ENCODE measurements at regions not wholly inside any gene's neighbourhood (a gene's known extent, or its start where the extent isn't known, plus 50 kb on each side); places are given as distances from the start of the nearest gene placed in this dataset.

DNA sequence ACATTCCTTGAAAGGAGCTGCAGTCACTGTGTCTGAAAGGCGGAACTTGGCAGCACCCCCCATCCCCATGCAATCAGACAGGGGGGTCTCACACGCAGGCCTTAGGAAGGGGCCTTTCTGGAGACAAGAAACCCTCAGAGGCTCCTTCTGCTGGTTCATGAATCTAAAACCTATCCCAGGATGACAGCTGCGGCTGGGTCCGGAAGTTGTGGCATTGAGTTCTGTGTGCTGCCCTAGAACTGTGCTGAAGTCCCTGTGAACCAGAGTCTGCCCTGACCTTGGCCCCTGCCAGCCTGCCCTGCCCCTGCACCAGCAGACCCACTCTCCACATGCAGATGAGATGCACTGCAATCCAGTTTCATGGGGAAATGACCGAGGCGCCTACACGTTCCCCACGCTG is 268.0 kb downstream of the CTTN start:
- H3K9ac ChIP-seq (ENCODE audit: low read length), result no peak overlapping the region
- H2AFZ ChIP-seq (ENCODE audit: low read length), result no peak overlapping the region
- H3K9me2 ChIP-seq (replicated peaks; ENCODE audit: insufficient read depth, low read length), result no peaks in the 10 kb centered on the region
- no peaks in the 10 kb centered on the region for H4K20me1 ChIP-seq (ENCODE audit: insufficient read depth, low read depth, low read length)
- H3K27ac ChIP-seq (ENCODE audit: low read length), result no peak overlapping the region
- no peaks in the 10 kb centered on the region for H3K36me3 ChIP-seq (ENCODE audit: insufficient read depth, low read length)
- H3K4me1 ChIP-seq (ENCODE audit: low read length), result no peaks in the 10 kb centered on the region; the same call in 1 of the 2 replicates
- no peak for DNase-seq
- H3K79me2 ChIP-seq (ENCODE audit: low read length), result no peaks in the 10 kb centered on the region
- H3K9me3 ChIP-seq (ENCODE audit: low read length), result no peaks in the 10 kb centered on the region
- H3K4me2 ChIP-seq (ENCODE audit: low read depth, low read length, poor library complexity, severe bottlenecking), result no peak overlapping the region
- no peaks in the 10 kb centered on the region for H3K27me3 ChIP-seq (ENCODE audit: low read length)
- no peak overlapping the region for H3K4me3 ChIP-seq (ENCODE audit: low read length)

DNA sequence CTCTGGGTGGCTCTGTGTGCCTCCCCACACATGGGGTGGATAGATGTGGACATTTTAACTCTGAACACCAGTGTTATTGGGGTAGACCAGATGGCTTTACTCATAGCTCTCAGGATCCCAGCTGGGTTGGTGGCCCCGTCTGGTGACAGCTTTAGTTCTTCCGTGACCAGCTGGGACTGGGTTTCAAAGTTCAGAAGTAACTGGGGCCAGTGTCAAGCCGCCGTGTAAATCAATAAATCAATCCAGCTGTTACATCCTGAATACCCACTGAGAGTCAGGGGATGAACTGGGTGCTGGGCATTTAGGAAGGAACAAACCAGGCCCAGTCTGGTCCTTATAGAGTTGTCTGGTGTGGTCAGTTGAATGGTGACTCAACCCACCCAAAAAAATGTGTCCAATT is 269.4 kb downstream of the CTTN start:
- no peak overlapping the region for H3K4me3 ChIP-seq (ENCODE audit: low read length)
- H3K27me3 ChIP-seq (ENCODE audit: low read length), result no peaks in the 10 kb centered on the region
- no peaks in the 10 kb centered on the region; the same call in 1 of the 2 replicates for H3K4me1 ChIP-seq (ENCODE audit: low read length)
- H2AFZ ChIP-seq (ENCODE audit: low read length), result no peak overlapping the region
- no peaks in the 10 kb centered on the region for H3K9me2 ChIP-seq (replicated peaks; ENCODE audit: insufficient read depth, low read length)
- H3K36me3 ChIP-seq (ENCODE audit: insufficient read depth, low read length), result no peaks in the 10 kb centered on the region
- no peak overlapping the region for H3K9ac ChIP-seq (ENCODE audit: low read length)
- H3K27ac ChIP-seq (ENCODE audit: low read length), result no peak overlapping the region
- no peaks in the 10 kb centered on the region for H3K9me3 ChIP-seq (ENCODE audit: low read length)
- DNase-seq, result no peak
- no peaks in the 10 kb centered on the region for H3K79me2 ChIP-seq (ENCODE audit: low read length)
- H3K4me2 ChIP-seq (ENCODE audit: low read depth, low read length, poor library complexity, severe bottlenecking), result no peak overlapping the region
- no peaks in the 10 kb centered on the region for H4K20me1 ChIP-seq (ENCODE audit: insufficient read depth, low read depth, low read length)

DNA sequence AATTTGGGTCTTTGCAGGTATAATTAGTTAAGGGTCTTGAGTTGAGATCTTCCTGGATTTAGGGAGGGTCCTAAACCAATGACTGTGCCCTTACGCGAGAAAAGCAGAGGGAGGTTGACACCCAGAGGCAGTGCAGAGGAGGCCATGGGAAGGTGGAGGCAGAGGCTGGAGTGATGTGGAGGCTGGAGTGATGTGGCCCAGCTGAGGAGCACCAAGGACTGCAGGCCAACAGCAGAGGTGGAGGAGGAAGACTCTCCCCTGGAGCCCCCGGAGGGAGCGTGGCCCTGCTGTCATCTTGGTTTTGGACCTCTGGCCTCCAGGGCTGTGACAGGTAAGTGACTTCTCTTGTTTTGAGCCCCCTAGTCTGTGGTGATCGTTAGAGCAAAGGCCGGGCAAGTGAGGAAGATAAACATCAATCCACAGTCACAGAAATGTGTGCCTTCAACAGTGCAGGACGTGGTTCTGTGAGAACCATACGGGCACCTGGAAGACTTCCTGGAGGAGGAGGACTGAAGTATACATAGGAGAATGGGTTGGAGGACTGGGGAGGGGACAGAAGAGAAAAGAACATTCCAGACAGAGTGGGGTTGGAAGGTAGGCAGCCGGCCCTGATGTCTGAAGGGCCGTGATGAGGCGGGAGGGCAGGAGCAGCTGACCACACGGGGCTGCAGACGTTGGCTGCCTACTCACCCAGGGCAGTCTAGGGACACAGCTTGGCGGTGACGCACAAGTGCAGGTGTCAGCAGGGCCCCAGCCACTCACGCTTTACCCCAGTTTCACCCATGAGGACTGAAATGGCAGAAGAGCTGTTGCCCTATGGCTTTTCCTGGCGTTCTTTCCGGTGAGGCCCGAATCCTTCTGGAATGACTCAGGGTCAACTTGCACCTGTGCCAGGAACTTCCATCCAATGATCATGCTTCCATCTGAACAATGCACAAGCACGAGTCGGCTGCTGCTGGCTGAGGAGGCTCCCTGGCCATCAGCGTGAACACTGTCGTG is 270.2 kb downstream of the CTTN start:
- Histone ChIP-seq H3K79me2 (ENCODE audit: low read length) (no peaks in the 10 kb centered on the region), H3K9me3 (ENCODE audit: low read length) (no peaks in the 10 kb centered on the region), H3K9me2 (replicated peaks; ENCODE audit: insufficient read depth, low read length) (no peaks in the 10 kb centered on the region), H3K27me3 (ENCODE audit: low read length) (no peaks in the 10 kb centered on the region), H3K36me3 (ENCODE audit: insufficient read depth, low read length) (no peaks in the 10 kb centered on the region), H3K4me3 (ENCODE audit: low read length) (no peak overlapping the region), H2AFZ (ENCODE audit: low read length) (no peak overlapping the region), H3K4me1 (ENCODE audit: low read length) (no peaks in the 10 kb centered on the region), H4K20me1 (ENCODE audit: insufficient read depth, low read depth, low read length) (no peaks in the 10 kb centered on the region), H3K4me2 (ENCODE audit: low read depth, low read length, poor library complexity, severe bottlenecking) (no peak overlapping the region), H3K27ac (ENCODE audit: low read length) (no peak overlapping the region), H3K9ac (ENCODE audit: low read length) (no peak overlapping the region)
- no peak for DNase-seq

DNA sequence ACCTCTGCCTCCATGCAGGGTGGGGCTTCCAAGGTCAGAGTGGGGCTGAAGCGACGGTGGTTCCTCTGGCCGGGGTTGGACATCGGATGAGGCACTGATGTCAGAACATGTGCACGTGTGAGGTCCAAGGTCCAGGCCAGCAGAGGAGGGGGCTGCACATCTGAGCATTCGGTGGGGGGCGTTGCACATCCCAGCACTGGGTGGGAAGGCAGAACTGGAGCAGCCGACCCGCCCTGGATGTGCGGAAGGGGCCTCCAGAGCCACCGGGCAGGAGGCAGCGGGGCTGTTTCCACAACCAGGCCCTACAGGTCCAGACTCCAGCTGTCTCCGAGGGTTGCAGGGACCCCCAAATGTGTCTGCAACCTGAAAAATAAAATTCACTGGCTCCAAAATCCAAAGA is 271.0 kb downstream of the CTTN start:
- Histone ChIP-seq H3K36me3 (ENCODE audit: insufficient read depth, low read length) (no peaks in the 10 kb centered on the region), H3K79me2 (ENCODE audit: low read length) (no peaks in the 10 kb centered on the region), H3K9me2 (replicated peaks; ENCODE audit: insufficient read depth, low read length) (no peaks in the 10 kb centered on the region), H3K9me3 (ENCODE audit: low read length) (no peaks in the 10 kb centered on the region), H3K4me2 (ENCODE audit: low read depth, low read length, poor library complexity, severe bottlenecking) (no peak overlapping the region), H3K27me3 (ENCODE audit: low read length) (no peaks in the 10 kb centered on the region), H3K27ac (ENCODE audit: low read length) (no peak overlapping the region), H2AFZ (ENCODE audit: low read length) (no peak overlapping the region), H4K20me1 (ENCODE audit: insufficient read depth, low read depth, low read length) (no peaks in the 10 kb centered on the region), H3K4me1 (ENCODE audit: low read length) (no peaks in the 10 kb centered on the region), H3K4me3 (ENCODE audit: low read length) (no peak overlapping the region), H3K9ac (ENCODE audit: low read length) (no peak overlapping the region)
- no peak for DNase-seq

DNA sequence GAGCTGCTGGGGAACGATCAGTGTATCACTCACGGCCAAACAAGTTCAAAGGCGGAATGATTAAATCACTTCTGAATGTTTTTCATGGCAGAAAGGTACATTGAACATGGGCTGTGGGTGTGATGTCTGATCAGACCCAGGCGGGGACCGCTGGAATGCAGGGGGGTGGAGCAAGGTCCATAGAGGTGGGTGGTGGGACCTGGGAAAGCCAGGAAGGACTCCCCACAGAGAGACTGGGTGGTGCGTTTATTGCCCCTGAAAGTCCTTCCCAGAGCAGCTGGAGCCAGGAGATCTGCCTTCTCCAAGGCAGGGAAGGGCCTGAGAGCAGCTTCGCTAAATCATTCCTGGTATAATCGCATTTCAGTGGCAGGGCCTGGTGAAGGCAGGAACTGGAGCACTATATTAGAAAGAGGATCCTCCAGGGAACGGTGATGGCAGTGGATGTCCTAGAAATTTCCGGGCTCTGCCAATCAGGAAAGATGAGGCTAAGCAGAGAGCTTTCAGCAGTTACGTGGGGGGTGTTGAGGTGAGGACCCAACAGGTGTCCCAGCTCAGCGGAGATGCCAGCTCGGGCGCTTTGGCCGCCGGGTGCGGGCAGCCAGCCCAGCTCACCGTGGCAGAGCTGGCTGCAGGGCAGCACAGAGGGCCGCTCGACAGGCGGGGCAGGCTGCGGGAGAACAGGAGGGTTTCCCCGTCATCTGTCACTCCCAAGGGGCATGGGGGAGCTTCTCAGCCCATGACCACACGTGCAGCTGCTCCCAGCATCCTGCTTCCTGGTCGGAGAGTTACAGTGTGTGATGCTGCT is 271.7 kb downstream of the CTTN start:
- Histone ChIP-seq H3K79me2 (ENCODE audit: low read length) (no peaks in the 10 kb centered on the region), H3K4me1 (ENCODE audit: low read length) (no peaks in the 10 kb centered on the region), H2AFZ (ENCODE audit: low read length) (no peak overlapping the region), H3K4me3 (ENCODE audit: low read length) (no peak overlapping the region), H3K27ac (ENCODE audit: low read length) (no peak overlapping the region), H3K36me3 (ENCODE audit: insufficient read depth, low read length) (no peaks in the 10 kb centered on the region), H3K4me2 (ENCODE audit: low read depth, low read length, poor library complexity, severe bottlenecking) (no peak overlapping the region), H4K20me1 (ENCODE audit: insufficient read depth, low read depth, low read length) (no peaks in the 10 kb centered on the region), H3K9ac (ENCODE audit: low read length) (no peak overlapping the region), H3K9me2 (replicated peaks; ENCODE audit: insufficient read depth, low read length) (no peaks in the 10 kb centered on the region), H3K9me3 (ENCODE audit: low read length) (no peaks in the 10 kb centered on the region), H3K27me3 (ENCODE audit: low read length) (no peaks in the 10 kb centered on the region)
- DNase-seq, result no peak

DNA sequence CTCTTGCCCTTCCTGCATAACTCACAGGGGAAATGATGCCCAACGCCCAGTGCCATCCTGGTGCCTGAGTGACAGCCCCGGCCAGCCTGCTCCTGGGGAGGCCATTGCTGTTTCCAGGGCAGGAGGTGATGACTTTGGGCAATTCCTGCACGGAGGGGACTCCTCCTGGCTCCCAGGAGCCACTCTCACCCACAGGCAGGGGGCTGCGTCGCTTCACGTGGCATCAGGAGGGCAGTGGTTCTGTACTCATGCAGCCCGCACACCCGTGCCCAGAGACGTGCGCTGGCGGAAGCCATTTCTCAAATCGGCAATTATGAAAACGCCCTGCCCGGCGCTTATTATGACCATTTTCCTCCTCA is 272.3 kb downstream of the CTTN start:
- H3K27me3 ChIP-seq (ENCODE audit: low read length), result no peaks in the 10 kb centered on the region
- no peaks in the 10 kb centered on the region for H3K4me1 ChIP-seq (ENCODE audit: low read length)
- no peak overlapping the region for H3K27ac ChIP-seq (ENCODE audit: low read length)
- DNase-seq, result no peak
- no peaks in the 10 kb centered on the region for H4K20me1 ChIP-seq (ENCODE audit: insufficient read depth, low read depth, low read length)
- H3K9me2 ChIP-seq (replicated peaks; ENCODE audit: insufficient read depth, low read length), result no peaks in the 10 kb centered on the region
- no peak overlapping the region for H2AFZ ChIP-seq (ENCODE audit: low read length)
- no peak overlapping the region for H3K4me3 ChIP-seq (ENCODE audit: low read length)
- H3K79me2 ChIP-seq (ENCODE audit: low read length), result no peaks in the 10 kb centered on the region
- no peaks in the 10 kb centered on the region for H3K9me3 ChIP-seq (ENCODE audit: low read length)
- no peaks in the 10 kb centered on the region for H3K36me3 ChIP-seq (ENCODE audit: insufficient read depth, low read length)
- no peak overlapping the region for H3K4me2 ChIP-seq (ENCODE audit: low read depth, low read length, poor library complexity, severe bottlenecking)
- H3K9ac ChIP-seq (ENCODE audit: low read length), result no peak overlapping the region

DNA sequence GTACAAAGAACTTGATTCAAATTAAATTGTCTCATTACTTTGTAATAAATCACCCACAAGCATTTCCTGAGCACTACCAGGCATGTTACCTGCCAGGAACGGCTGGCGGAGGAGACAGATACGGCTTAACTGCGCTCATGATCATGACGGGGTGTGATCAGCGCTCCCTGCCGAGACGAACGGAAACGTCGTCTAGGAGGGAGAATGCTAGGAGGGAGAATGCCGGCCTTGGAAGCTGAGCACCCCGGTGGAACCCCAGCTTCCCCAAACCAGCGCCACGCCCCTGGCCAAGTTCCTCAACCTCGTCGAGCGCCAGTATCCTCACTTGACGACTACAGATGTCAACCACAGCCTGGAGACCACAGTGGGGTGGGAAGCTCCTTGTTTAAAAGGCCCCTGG is 272.8 kb downstream of the CTTN start:
- no peak for DNase-seq
- Histone ChIP-seq H4K20me1 (ENCODE audit: insufficient read depth, low read depth, low read length) (no peaks in the 10 kb centered on the region), H3K79me2 (ENCODE audit: low read length) (no peaks in the 10 kb centered on the region), H3K4me3 (ENCODE audit: low read length) (no peak overlapping the region), H3K9me3 (ENCODE audit: low read length) (no peaks in the 10 kb centered on the region), H3K27ac (ENCODE audit: low read length) (no peak overlapping the region), H3K9me2 (replicated peaks; ENCODE audit: insufficient read depth, low read length) (no peaks in the 10 kb centered on the region), H3K9ac (ENCODE audit: low read length) (no peak overlapping the region), H2AFZ (ENCODE audit: low read length) (no peak overlapping the region), H3K27me3 (ENCODE audit: low read length) (no peaks in the 10 kb centered on the region), H3K4me2 (ENCODE audit: low read depth, low read length, poor library complexity, severe bottlenecking) (no peak overlapping the region), H3K4me1 (ENCODE audit: low read length) (no peaks in the 10 kb centered on the region), H3K36me3 (ENCODE audit: insufficient read depth, low read length) (no peaks in the 10 kb centered on the region)

DNA sequence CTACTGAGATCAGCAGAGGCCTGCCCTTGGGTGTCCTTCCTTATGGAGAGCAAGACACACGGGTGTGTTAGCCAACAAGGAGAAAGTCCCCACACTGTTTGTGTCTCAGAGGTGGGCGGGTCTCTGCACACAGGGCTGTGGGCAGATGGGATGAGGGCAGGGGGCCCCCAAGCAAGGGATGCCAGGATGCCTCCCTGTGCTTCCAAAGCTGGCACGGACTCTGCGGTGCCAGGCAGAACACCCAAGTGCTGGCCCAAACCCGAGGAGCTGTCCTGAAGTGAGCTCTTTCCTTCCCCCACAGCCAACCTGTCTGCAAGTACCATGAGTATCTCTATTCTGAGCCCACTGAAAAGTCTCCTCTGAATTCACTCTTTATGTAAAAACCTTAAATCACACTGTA is 273.3 kb downstream of the CTTN start:
- no peak overlapping the region for H3K9ac ChIP-seq (ENCODE audit: low read length)
- no peaks in the 10 kb centered on the region for H3K36me3 ChIP-seq (ENCODE audit: insufficient read depth, low read length)
- no peaks in the 10 kb centered on the region for H3K9me3 ChIP-seq (ENCODE audit: low read length)
- no peak overlapping the region for H2AFZ ChIP-seq (ENCODE audit: low read length)
- no peaks in the 10 kb centered on the region for H3K27me3 ChIP-seq (ENCODE audit: low read length)
- no peak overlapping the region for H3K4me3 ChIP-seq (ENCODE audit: low read length)
- H3K27ac ChIP-seq (ENCODE audit: low read length), result no peak overlapping the region
- H3K79me2 ChIP-seq (ENCODE audit: low read length), result no peaks in the 10 kb centered on the region
- no peaks in the 10 kb centered on the region for H3K9me2 ChIP-seq (replicated peaks; ENCODE audit: insufficient read depth, low read length)
- H3K4me1 ChIP-seq (ENCODE audit: low read length), result no peaks in the 10 kb centered on the region
- H3K4me2 ChIP-seq (ENCODE audit: low read depth, low read length, poor library complexity, severe bottlenecking), result no peak overlapping the region
- no peaks in the 10 kb centered on the region for H4K20me1 ChIP-seq (ENCODE audit: insufficient read depth, low read depth, low read length)
- no peak for DNase-seq

All from Karpas-422 (cell line).